Gastroesophageal sphincter (tissue), 4 donors: ENCODE measurements at regions not wholly inside any gene's neighbourhood (a gene's known extent, or its start where the extent isn't known, plus 50 kb on each side); places are given as distances from the start of the nearest gene placed in this dataset.

Experiments used
- ATAC-seq: fragments of 150-250 bp; one replicate; pipeline ENCODE4 v1.9.1; 2016; ENCODE audit warnings: mild to moderate bottlenecking, moderate library complexity
- H3K27ac ChIP-seq, 4 donors: fragments of 200-600 bp; sonication (generic) in 3 of 4; 1 replicate in 3 of 4; 2 replicates in 1 of 4; pipeline ENCODE4 v1.5.1; 2016 to 2019
- H3K27me3 ChIP-seq: fragments of 200-600 bp; sonication (generic); one replicate; pipeline ENCODE4 v1.5.1; 2019
- H3K36me3 ChIP-seq, 2 donors: fragments of 200-600 bp; sonication (generic); one replicate each; pipeline ENCODE4 v1.5.1; 2019; ENCODE audit warnings: control low read depth in 1 of 2
- H3K4me1 ChIP-seq, 3 donors: fragments of 200-600 bp; sonication (generic); 1 replicate in 2 of 3; 2 replicates in 1 of 3; pipeline ENCODE4 v1.5.1; 2016 to 2019; ENCODE audit warnings: control low read depth in 2 of 3
- H3K4me3 ChIP-seq, 2 donors: fragments of 200-600 bp; sonication (generic); one replicate each; pipeline ENCODE4 v1.5.1; 2019; ENCODE audit warnings: mild to moderate bottlenecking in 1 of 2, moderate library complexity in 1 of 2
- H3K9me3 ChIP-seq, 3 donors: fragments of 200-600 bp; sonication (generic); one replicate each; pipeline ENCODE4 v1.5.1; 2017 to 2019; ENCODE audit warnings: control low read depth in 2 of 3
- CTCF ChIP-seq, 4 experiments: fragments of 200-600 bp in 2 of 4; fragments of 450-650 bp in 2 of 4; sonication (generic) in 1 of 4; IDR thresholded peaks; one replicate each; pipeline ENCODE4 v1.5.1; 2017 to 2019; ENCODE audit warnings: antibody characterized with exemption in 4 of 4, mild to moderate bottlenecking in 2 of 4, moderate library complexity in 2 of 4
- EP300 ChIP-seq: sonication (generic); formaldehyde crosslinking; IDR thresholded peaks from one replicate; pipeline ENCODE4 v1.6.1; 2017; ENCODE audit warnings: antibody characterized with exemption, mild to moderate bottlenecking
- POLR2A ChIP-seq, 2 donors: fragments of 450-650 bp; IDR thresholded peaks; one replicate each; pipeline ENCODE4 v1.6.1; 2017; ENCODE audit warnings: antibody characterized with exemption in 2 of 2, mild to moderate bottlenecking in 2 of 2, moderate library complexity in 1 of 2
- POLR2AphosphoS5 ChIP-seq: sonication (generic); formaldehyde crosslinking; IDR thresholded peaks from one replicate; pipeline ENCODE4 v1.6.1; 2017; ENCODE audit warnings: antibody characterized with exemption
- WGBS, 2 donors: methylation state at CpG; one replicate each; pipeline ENCODE4 v1.1.5; 2018; ENCODE audit warnings: low coverage in 1 of 2; 5-methylcytosine and 5-hydroxymethylcytosine counted together

DNA sequence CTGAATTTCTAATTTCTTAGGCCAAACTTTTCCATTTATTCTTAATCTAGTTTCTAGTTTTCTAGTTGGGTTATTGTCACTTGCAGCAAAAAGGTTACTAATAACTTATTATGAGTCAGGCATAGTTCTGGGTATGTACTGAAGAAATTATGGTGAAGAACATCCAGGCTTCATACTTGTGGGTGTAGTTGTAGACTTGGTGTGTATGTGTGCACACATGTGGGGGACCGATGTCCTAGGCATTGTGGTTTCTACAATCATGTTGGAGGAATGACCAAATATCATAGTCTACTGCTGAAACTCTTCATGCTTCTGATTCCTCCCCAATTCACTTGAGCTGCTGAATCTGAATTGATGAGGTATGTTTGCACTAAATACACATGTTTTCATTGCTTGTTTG, 141.2 kb downstream of the PMAIP1 start:
- Histone ChIP-seq H3K27ac (no peak overlapping the region), H3K4me3 (no peak overlapping the region), H3K27me3 (no peaks in the 10 kb centered on the region), H3K4me1 (no peaks in the 10 kb centered on the region), H3K36me3 (no peaks in the 10 kb centered on the region), H3K9me3 (no peaks in the 10 kb centered on the region)
- TF ChIP-seq CTCF (IDR thresholded peaks at IDR 0.05), result no peak
- no peak for TF ChIP-seq POLR2A (IDR thresholded peaks at IDR 0.05)
- no peak for TF ChIP-seq EP300
- TF ChIP-seq POLR2AphosphoS5, result no peak
- no peak for ATAC-seq
- WGBS, 2 donors, result 78 to 91% methylated on average over 1 of the region's 1 CpG

- no peak for TF ChIP-seq CTCF (IDR thresholded peaks at IDR 0.05)
- no peak for TF ChIP-seq POLR2AphosphoS5
- TF ChIP-seq POLR2A (IDR thresholded peaks at IDR 0.05), result no peak
- TF ChIP-seq EP300, result no peak
- Histone ChIP-seq H3K27me3 (no peaks in the 10 kb centered on the region), H3K4me1 (no peaks in the 10 kb centered on the region), H3K27ac (no peak overlapping the region), H3K36me3 (no peaks in the 10 kb centered on the region), H3K4me3 (no peak overlapping the region), H3K9me3 (no peaks in the 10 kb centered on the region)
- no peak for ATAC-seq
Observed at GRCh38 chr18:60038731-60039130, 138.9 kb downstream of the PMAIP1 start.

GRCh38 chr18:60027397-60027796, 127.6 kb downstream of the PMAIP1 start:
- peaks cover 0 to 27% (median 0%) of the 10 kb centered on the region in 3 donors for H3K4me1 ChIP-seq
- no peak overlapping the region for H3K27ac ChIP-seq
- H3K4me3 ChIP-seq, result no peak overlapping the region
- no peak for ATAC-seq
- TF ChIP-seq EP300 (no peak), POLR2A (IDR thresholded peaks at IDR 0.05) (no peak), CTCF (IDR thresholded peaks at IDR 0.05) (no peak), POLR2AphosphoS5 (no peak)
- 78 to 82% methylated on average over 1 to 2 of the region's 2 CpGs for WGBS, 2 donors
- H3K27me3 ChIP-seq, result no peaks in the 10 kb centered on the region
- no peaks in the 10 kb centered on the region for H3K9me3 ChIP-seq
- no peaks in the 10 kb centered on the region for H3K36me3 ChIP-seq

- Histone ChIP-seq H3K4me1 (peaks cover 0 to 49% (median 0%) of the 10 kb centered on the region in 3 donors), H3K27me3 (no peaks in the 10 kb centered on the region), H3K4me3 (no peak overlapping the region), H3K27ac (peak overlapping the region in 2 of 4 donors; percentile 36 to 39), H3K36me3 (no peaks in the 10 kb centered on the region), H3K9me3 (no peaks in the 10 kb centered on the region)
- peak; percentile 91 for TF ChIP-seq POLR2AphosphoS5
- TF ChIP-seq POLR2A (IDR thresholded peaks at IDR 0.05), result no peak
- no peak for TF ChIP-seq CTCF (IDR thresholded peaks at IDR 0.05)
- ATAC-seq, result peak; percentile 54
Observed at GRCh38 chr18:60024857-60025256, 125.1 kb downstream of the PMAIP1 start.

- Histone ChIP-seq H3K36me3 (no peaks in the 10 kb centered on the region), H3K27me3 (no peaks in the 10 kb centered on the region), H3K27ac (peak overlapping the region in 2 of 4 donors; percentile 36 to 39), H3K4me1 (peaks cover 0 to 54% (median 0%) of the 10 kb centered on the region in 3 donors), H3K9me3 (no peaks in the 10 kb centered on the region), H3K4me3 (no peak overlapping the region)
- 55 to 64% methylated on average over 3 of the region's 3 CpGs for WGBS, 2 donors
- TF ChIP-seq POLR2AphosphoS5 (peak; percentile 98), POLR2A (IDR thresholded peaks at IDR 0.05) (no peak), EP300 (peak; percentile 44), CTCF (IDR thresholded peaks at IDR 0.05) (no peak)
- peak; percentile 56 for ATAC-seq
Observed at GRCh38 chr18:60024345-60024744, 124.5 kb downstream of the PMAIP1 start.
